Progenitor cell of endocrine pancreas (in vitro differentiated cells): ENCODE measurements at regions not wholly inside any gene's neighbourhood (a gene's known extent, or its start where the extent isn't known, plus 50 kb on each side); places are given as distances from the start of the nearest gene placed in this dataset.

Experiments
- DNase-seq: peaks from one replicate; pipeline ENCODE4 v3.0.0; 2021; ENCODE audit warnings: low spot score; ENCODE audit not compliant: unreplicated experiment
- H3K27ac Mint-ChIP-seq: 2 replicates; pipeline ENCODE4 v1.8.0; 2021; ENCODE audit warnings: mild to moderate bottlenecking, moderate library complexity, mixed read lengths
- H3K27me3 Mint-ChIP-seq: 2 replicates; pipeline ENCODE4 v1.8.0; 2021; ENCODE audit warnings: mixed read lengths
- H3K36me3 Mint-ChIP-seq: 2 replicates; pipeline ENCODE4 v1.8.0; 2022; ENCODE audit warnings: mixed read lengths; ENCODE audit not compliant: insufficient read depth
- H3K4me1 Mint-ChIP-seq: 2 replicates; pipeline ENCODE4 v1.8.0; 2021; ENCODE audit warnings: low read depth, mixed read lengths
- H3K4me3 Mint-ChIP-seq: 2 replicates; pipeline ENCODE4 v1.8.0; 2021; ENCODE audit warnings: low read depth, mild to moderate bottlenecking, moderate library complexity, mixed read lengths
- H3K9me3 Mint-ChIP-seq: 2 replicates; pipeline ENCODE4 v1.8.0; 2021; ENCODE audit warnings: low read depth, mixed read lengths
- TF ChIP-seq, protein P1 (sequence below): fragments of 200-600 bp; sonication (generic); IDR thresholded peaks from one replicate; pipeline ENCODE4 v1.5.0; 2021; ENCODE audit warnings: antibody characterized with exemption, mild to moderate bottlenecking; ENCODE audit not compliant: unreplicated experiment

- Mint-ChIP-seq H3K9me3 (peaks cover 9% of the 10 kb centered on the region), H3K4me1 (no peaks in the 10 kb centered on the region), H3K27me3 (no peaks in the 10 kb centered on the region), H3K27ac (no peak overlapping the region), H3K4me3 (no peak overlapping the region), H3K36me3 (no peaks in the 10 kb centered on the region)
- no peak for DNase-seq
- TF ChIP-seq, protein P1, sequence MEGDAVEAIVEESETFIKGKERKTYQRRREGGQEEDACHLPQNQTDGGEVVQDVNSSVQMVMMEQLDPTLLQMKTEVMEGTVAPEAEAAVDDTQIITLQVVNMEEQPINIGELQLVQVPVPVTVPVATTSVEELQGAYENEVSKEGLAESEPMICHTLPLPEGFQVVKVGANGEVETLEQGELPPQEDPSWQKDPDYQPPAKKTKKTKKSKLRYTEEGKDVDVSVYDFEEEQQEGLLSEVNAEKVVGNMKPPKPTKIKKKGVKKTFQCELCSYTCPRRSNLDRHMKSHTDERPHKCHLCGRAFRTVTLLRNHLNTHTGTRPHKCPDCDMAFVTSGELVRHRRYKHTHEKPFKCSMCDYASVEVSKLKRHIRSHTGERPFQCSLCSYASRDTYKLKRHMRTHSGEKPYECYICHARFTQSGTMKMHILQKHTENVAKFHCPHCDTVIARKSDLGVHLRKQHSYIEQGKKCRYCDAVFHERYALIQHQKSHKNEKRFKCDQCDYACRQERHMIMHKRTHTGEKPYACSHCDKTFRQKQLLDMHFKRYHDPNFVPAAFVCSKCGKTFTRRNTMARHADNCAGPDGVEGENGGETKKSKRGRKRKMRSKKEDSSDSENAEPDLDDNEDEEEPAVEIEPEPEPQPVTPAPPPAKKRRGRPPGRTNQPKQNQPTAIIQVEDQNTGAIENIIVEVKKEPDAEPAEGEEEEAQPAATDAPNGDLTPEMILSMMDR: no peak
Measured at GRCh38 chr4:44791831-44792230, 65.5 kb upstream of the GNPDA2 start.

- no peak overlapping the region for H3K27ac Mint-ChIP-seq
- no peak overlapping the region for H3K4me3 Mint-ChIP-seq
- H3K9me3 Mint-ChIP-seq: peaks cover 30% of the 10 kb centered on the region
- no peak for DNase-seq
- H3K4me1 Mint-ChIP-seq: no peaks in the 10 kb centered on the region
- no peaks in the 10 kb centered on the region for H3K27me3 Mint-ChIP-seq
- H3K36me3 Mint-ChIP-seq: no peaks in the 10 kb centered on the region
- TF ChIP-seq, protein P1: no peak
Measured at GRCh38 chr4:44777115-44777514, 50.8 kb upstream of the GNPDA2 start.
